NCI-H187 treated with DMSO at 0.1 percent for 48 hours (cell line): ENCODE measurements at regions not wholly inside any gene's neighbourhood (a gene's known extent, or its start where the extent isn't known, plus 50 kb on each side); places are given as distances from the start of the nearest gene placed in this dataset.
A peak's percentile ranks its signal among the peaks of the same experiment; 100 is the strongest.
"Not testable (repeated sequence)": the region's sequence is repeated elsewhere in the genome, so short reads cannot be mapped to it uniquely, and the experiment has no call there.

Experiments
- DNase-seq: peaks from one replicate; lab custom pipeline; 2025; lab: John Stamatoyannopoulos, UW

DNA sequence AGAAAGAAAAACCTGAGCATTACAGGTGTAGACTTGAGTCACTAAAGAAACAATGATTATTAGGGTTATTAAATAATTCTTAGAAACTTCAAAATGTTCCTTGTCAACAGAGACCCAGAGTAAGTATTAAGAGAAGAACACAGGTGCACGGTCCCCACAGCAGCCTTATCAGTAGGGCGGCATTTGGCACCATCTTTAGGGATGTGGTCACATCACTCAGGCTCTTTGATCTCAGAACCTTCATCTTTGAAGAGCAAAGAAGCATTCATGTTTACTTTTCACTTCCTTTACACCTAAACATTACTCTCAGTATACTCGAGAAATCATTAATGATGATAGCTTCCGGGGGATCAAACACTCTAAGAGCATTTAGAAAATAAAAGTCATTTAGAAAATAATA, 928.7 kb downstream of the KCNJ2 start:
- DNase-seq, result no peak

- no peak for DNase-seq
Measured at GRCh38 chr17:71099003-71099714, 929.8 kb downstream of the KCNJ2 start.

DNA sequence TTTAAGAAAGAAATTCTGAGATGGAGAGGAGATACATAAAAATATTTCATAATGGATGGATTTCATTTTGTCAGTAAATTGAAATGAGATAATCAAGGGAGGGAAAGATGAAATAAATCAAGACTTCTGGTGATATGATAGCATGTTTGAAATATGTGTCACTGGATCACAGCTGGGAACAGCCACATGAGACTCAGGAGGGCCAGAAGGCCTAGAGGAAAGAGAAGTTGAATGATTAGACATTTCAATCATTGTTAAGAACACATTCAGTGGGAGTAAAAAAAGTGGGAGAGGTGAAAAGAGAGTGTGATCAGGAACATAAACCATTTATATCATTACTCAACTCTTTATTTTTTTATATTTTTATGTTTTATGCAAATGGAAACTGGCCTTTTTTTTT, 933.4 kb downstream of the KCNJ2 start:
- no peak for DNase-seq

- DNase-seq, result no peak
Measured at GRCh38 chr17:71104225-71104624, 934.9 kb downstream of the KCNJ2 start.

GRCh38 chr17:71106056-71106455, 936.7 kb downstream of the KCNJ2 start:
- DNase-seq, result not testable (repeated sequence)

DNA sequence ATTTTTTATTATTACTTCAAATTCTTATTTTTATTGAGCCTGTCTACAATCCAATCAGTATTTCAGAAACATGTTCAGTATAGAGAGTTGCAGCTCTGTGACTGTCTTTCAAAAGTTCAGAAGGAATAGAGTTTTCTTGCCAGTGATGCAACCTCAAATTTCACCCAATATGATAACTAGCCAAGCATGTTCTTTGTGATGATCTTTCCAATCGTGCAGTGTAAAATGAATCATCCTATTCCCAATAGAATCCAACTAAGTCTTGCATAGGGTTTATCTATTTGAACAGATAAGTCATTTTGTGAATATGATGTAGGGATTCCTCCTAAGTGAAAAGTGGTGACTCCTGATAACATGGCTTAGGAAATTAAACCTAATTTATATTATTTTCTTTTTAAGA, 937.8 kb downstream of the KCNJ2 start:
- no peak for DNase-seq

GRCh38 chr17:71109697-71110096, 940.4 kb downstream of the KCNJ2 start:
- DNase-seq, result no peak

- no peak for DNase-seq
Measured at GRCh38 chr17:71110326-71110725, 941.0 kb downstream of the KCNJ2 start.

DNA sequence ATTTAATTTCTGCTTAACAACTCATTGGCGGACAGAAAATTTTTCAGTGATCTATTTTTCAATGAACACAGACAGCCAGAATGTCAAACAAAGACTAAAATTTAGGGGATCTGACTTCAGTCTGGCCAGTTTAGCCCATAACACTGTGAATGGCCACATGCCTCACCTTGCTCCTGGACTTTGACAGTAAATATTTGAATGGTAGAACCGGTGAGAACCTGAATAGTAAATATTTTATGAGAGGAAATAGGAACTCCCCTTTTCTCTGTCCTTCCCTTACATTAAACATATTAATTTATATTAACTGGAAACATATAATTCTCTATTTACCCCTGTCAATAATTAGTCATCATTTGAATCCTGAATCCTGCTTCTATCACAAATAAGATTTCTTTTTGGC, 942.1 kb downstream of the KCNJ2 start:
- no peak for DNase-seq

GRCh38 chr17:71111934-71112333, 942.6 kb downstream of the KCNJ2 start:
- no peak for DNase-seq

- no peak for DNase-seq
Measured at GRCh38 chr17:71113347-71113746, 944.0 kb downstream of the KCNJ2 start.

DNA sequence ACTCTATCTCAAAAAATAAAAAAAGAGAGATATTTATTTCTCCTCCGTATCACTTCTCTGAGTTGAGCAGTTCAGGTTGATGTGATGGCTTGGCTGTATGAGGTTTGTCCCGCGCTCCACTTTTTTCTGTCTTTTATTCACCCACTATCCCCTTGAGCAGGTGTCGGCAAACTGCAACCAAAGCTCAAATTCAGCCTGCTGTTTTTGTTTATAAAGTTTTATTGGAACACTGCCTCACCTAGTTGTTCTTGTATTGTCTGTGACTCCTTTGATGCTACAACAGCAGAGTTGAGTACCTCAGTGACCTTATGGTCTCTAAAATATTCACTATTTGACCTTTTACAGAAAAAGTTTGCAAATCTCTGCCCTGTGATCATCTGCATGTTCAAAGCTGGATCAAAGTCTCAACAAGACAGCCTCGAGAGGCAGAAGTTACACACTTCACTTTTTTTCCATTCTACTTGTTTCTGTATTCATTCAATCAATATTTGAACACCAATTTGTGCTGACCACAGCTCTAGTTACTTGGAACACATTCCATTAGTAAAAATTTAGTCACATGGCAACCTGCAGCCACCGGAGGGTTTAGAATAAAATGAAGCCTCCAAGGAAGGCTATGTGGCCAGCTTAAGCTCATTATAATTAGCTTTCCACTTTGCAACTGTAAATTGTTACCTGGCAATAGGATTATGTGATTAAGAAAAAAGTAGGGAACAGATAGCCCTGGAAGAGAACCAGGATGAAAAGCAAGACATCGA, 945.8 kb downstream of the KCNJ2 start:
- no peak for DNase-seq

DNA sequence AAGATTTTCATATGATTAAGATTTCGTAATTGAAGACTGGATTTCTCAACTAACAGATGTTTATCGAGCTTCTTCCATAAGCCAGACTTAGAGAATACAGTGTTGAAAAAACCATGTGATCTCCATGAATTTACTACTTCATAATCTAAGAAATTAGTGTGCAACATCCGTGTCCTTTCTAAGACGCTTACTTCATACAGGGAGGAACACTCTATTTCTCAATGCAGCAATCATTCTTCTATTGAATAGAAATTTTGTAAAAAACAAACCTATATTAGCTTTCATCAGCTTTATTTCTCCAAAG, 946.3 kb downstream of the KCNJ2 start:
- DNase-seq, result no peak

GRCh38 chr17:71117466-71117865, 948.1 kb downstream of the KCNJ2 start:
- DNase-seq, result no peak

- peak; percentile 8 for DNase-seq
Measured at GRCh38 chr17:71118039-71118438, 948.7 kb downstream of the KCNJ2 start.

DNA sequence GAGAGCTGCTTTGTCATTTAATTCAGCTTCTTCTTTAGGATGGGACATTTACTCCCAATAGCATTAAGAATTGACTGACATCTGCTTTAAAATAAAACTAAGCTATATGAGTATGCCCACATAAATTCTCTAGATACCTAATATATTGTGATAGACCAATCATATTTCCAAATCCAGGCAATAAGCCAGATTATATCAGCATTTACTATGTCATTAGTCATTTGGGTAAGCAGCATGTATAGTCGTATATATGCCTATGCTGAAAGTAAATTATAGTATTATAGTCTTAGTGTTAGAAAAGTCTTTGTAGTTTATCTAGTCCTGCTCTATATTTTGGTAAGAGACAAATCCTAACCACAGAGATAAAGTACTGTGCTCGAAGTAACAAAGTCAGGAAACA, 958.1 kb downstream of the KCNJ2 start:
- DNase-seq, result no peak

DNA sequence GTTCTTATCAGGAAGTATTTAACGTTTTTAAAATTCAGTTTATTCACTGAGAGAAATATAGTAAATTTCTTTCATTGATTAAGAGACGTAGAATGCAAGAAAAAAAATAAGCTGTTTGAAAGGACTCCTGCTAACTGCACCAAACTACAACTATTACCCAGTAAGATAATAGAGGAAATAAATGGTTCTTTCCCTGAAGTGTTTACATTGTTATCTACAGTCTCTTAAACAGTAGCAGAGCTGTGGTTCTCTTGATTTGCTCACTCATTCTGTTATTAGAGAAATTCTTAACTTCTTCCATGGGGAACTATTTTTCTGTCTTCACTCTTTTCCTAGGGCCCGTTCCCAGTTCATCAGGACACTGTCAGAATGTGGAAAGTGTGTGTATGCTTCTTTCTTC, 973.0 kb downstream of the KCNJ2 start:
- DNase-seq, result no peak

DNA sequence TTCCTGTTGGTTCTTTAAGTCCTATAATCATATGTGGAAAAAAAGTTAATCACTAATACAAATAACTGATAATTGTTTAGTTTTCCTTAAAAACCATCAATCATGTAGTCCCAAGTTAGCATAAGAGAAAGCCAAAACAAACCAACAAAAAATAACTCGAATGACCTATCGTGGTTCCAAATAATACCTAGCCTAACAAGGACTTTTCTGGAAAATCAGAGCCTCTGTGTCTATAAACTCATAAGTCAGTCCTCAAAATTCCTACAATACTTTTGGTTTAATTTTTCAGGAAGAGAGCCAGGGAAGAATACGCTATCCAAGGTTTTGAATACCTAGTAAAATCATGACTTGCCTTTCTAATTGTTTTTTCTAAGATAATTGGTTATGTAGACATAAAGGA, 975.3 kb upstream of the SOX9 start:
- no peak for DNase-seq

GRCh38 chr17:71147906-71148305, 972.9 kb upstream of the SOX9 start:
- no peak for DNase-seq

DNA sequence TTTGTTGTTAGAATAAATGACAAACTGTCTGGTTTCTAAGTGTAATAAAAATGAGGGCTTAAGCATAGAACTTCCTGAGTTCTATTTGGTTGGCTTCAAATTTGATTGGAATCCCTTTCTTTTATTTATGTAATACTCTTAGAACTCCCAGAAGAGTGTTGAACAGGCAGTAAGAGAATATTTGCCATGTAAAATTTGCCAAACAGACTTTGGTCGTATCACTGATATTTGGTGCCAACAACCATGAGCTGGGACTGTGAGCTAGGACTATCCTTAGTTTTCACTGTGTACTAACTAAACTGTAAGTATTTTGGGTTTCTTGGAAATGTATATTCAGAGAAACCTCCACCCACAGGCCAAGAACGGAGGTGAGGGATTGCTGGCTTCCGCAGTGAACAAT, 971.2 kb upstream of the SOX9 start:
- no peak for DNase-seq

GRCh38 chr17:71157297-71157696, 963.5 kb upstream of the SOX9 start:
- no peak for DNase-seq

GRCh38 chr17:71158437-71158836, 962.4 kb upstream of the SOX9 start:
- no peak for DNase-seq

DNA sequence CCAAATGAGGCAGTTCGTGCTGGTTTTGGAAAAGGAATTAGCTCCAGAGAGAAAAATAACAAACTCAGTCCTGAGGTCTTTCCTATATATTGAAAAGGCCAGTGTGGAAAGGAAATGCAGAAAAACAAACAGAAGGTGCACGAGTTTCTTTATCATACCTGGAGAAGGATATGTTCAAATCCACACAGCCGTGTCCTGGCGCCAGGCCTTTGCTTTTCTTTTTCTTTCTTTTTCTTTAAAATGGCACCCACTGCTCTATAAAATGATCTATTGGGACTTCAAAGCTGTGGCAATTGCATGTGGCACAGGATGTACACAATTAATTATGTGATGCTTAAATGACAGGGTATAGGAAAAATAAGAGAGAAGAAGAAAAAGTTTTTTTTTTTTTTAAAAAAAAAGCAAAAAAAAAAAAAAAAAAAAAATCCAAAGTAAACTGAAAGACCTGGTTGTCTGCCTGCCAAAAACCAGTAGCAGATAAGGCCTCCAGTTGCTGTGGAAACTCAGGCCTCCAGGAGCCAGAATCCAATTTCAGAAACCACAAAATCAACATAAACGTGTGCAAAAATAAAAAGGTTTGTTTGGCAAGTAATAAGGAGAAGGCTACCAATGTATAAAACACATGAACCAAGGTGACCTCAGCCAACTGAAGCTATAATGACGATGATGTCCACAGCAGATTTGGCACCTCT, 957.6 kb upstream of the SOX9 start:
- peak; percentile 81 for DNase-seq

DNA sequence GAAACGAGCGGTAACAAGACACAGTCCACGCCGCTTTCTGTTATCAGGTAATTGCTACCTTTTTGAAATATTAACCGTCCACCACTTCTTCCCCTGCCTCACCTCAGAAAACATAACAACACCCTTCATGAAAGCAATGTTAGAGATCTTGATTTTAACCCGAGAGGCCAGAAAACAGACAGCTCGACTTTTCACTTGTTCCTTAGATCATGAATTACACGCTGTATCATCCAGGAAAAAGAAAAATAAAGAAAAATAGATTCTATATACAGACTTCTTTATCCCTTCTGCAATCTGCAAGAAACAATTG, 957.1 kb upstream of the SOX9 start:
- DNase-seq, result no peak
